ENCODE measurements at regions not wholly inside any gene's neighbourhood (a gene's known extent, or its start where the extent isn't known, plus 50 kb on each side); places are given as distances from the start of the nearest gene placed in this dataset.

GRCh38 chr5:158174026-158174425 is 315.1 kb upstream of the CLINT1 start:
- Histone ChIP-seq H3K27ac (ENCODE audit: low read depth in 1 of 2, low read length in 2 of 2) (no peak overlapping the region), H3K36me3 (ENCODE audit: insufficient read depth, low read length) (no peaks in the 10 kb centered on the region), H3K4me1 (ENCODE audit: insufficient read depth, low read length) (no peaks in the 10 kb centered on the region), H3K9me3 (ENCODE audit: control insufficient read depth in 1 of 2, insufficient read depth in 1 of 2, low read length in 2 of 2) (no peaks in the 10 kb centered on the region), H3K27me3 (ENCODE audit: control insufficient read depth in 1 of 2, insufficient read depth in 2 of 2, low read length in 2 of 2) (peaks cover 0 to 3% of the 10 kb centered on the region in 2 experiments), H3K4me3 (ENCODE audit: low read length) (no peak overlapping the region)
- no peaks in the 10 kb centered on the region for H3K4me1 Mint-ChIP-seq (ENCODE audit: low read depth)
- no peak overlapping the region for H3K27ac Mint-ChIP-seq
- CTCF ChIA-PET = no interaction called here
- intact Hi-C loops (cut with DNase I, micrococcal nuclease) = no loop called here
- no peak overlapping the region for H3K4me3 Mint-ChIP-seq
- no peak for TF ChIP-seq CTCF (IDR thresholded peaks at IDR 0.05)
- no peaks in the 10 kb centered on the region for H3K9me3 Mint-ChIP-seq
- POLR2A ChIA-PET = interaction anchor here (1.3 to 1.4 kb wide), 2 partner anchors 522 to 933 kb away, joined by 3 to 13 read pairs; no protein-coding TSS in a partner anchor
- no peak for ATAC-seq (ENCODE audit: poor library complexity)
- H3K27me3 Mint-ChIP-seq = no peaks in the 10 kb centered on the region
- no peak for DNase-seq
- H3K36me3 Mint-ChIP-seq (ENCODE audit: low read depth) = no peaks in the 10 kb centered on the region

- Histone ChIP-seq H3K4me3 (ENCODE audit: low read length) (no peak overlapping the region), H3K4me1 (ENCODE audit: insufficient read depth, low read length) (no peaks in the 10 kb centered on the region), H3K27me3 (ENCODE audit: control insufficient read depth in 1 of 2, insufficient read depth in 2 of 2, low read length in 2 of 2) (peaks cover 0 to 3% of the 10 kb centered on the region in 2 experiments), H3K9me3 (ENCODE audit: control insufficient read depth in 1 of 2, insufficient read depth in 1 of 2, low read length in 2 of 2) (no peaks in the 10 kb centered on the region), H3K27ac (ENCODE audit: low read depth in 1 of 2, low read length in 2 of 2) (no peak overlapping the region), H3K36me3 (ENCODE audit: insufficient read depth, low read length) (no peaks in the 10 kb centered on the region)
- H3K27ac Mint-ChIP-seq = no peak overlapping the region
- POLR2A ChIA-PET = no interaction called here
- no peaks in the 10 kb centered on the region for H3K9me3 Mint-ChIP-seq
- DNase-seq = no peak
- no peak overlapping the region for H3K4me3 Mint-ChIP-seq
- no peaks in the 10 kb centered on the region for H3K27me3 Mint-ChIP-seq
- no peak for TF ChIP-seq CTCF (IDR thresholded peaks at IDR 0.05)
- no peaks in the 10 kb centered on the region for H3K36me3 Mint-ChIP-seq (ENCODE audit: low read depth)
- intact Hi-C loops (cut with DNase I, micrococcal nuclease) = no loop called here
- no peak for ATAC-seq (ENCODE audit: poor library complexity)
- CTCF ChIA-PET = no interaction called here
- no peaks in the 10 kb centered on the region for H3K4me1 Mint-ChIP-seq (ENCODE audit: low read depth)
Measured at GRCh38 chr5:158172005-158172404, 313.1 kb upstream of the CLINT1 start.

- no peak overlapping the region for H3K27ac Mint-ChIP-seq
- Histone ChIP-seq H3K9me3 (ENCODE audit: control insufficient read depth in 1 of 2, insufficient read depth in 1 of 2, low read length in 2 of 2) (no peaks in the 10 kb centered on the region), H3K27me3 (ENCODE audit: control insufficient read depth in 1 of 2, insufficient read depth in 2 of 2, low read length in 2 of 2) (peaks cover 3 to 4% of the 10 kb centered on the region in 2 experiments), H3K27ac (ENCODE audit: low read depth in 1 of 2, low read length in 2 of 2) (no peak overlapping the region), H3K36me3 (ENCODE audit: insufficient read depth, low read length) (no peaks in the 10 kb centered on the region), H3K4me3 (ENCODE audit: low read length) (no peak overlapping the region), H3K4me1 (ENCODE audit: insufficient read depth, low read length) (no peaks in the 10 kb centered on the region)
- intact Hi-C loops (cut with DNase I, micrococcal nuclease) = no loop called here
- H3K36me3 Mint-ChIP-seq (ENCODE audit: low read depth) = no peaks in the 10 kb centered on the region
- no peak for DNase-seq
- no peak overlapping the region for H3K4me3 Mint-ChIP-seq
- no peak for ATAC-seq (ENCODE audit: poor library complexity)
- no peaks in the 10 kb centered on the region for H3K9me3 Mint-ChIP-seq
- no peaks in the 10 kb centered on the region for H3K4me1 Mint-ChIP-seq (ENCODE audit: low read depth)
- POLR2A ChIA-PET = no interaction called here
- no peak for TF ChIP-seq CTCF (IDR thresholded peaks at IDR 0.05)
- CTCF ChIA-PET = no interaction called here
- peaks cover 8% of the 10 kb centered on the region for H3K27me3 Mint-ChIP-seq
Measured at GRCh38 chr5:158170534-158170933, 311.6 kb upstream of the CLINT1 start.

All from CD4-positive, alpha-beta T cell (primary cell).